CD4-positive, alpha-beta T cell (primary cell): ENCODE measurements at regions not wholly inside any gene's neighbourhood (a gene's known extent, or its start where the extent isn't known, plus 50 kb on each side); places are given as distances from the start of the nearest gene placed in this dataset.
"Not testable (repeated sequence)": the region's sequence is repeated elsewhere in the genome, so short reads cannot be mapped to it uniquely, and the experiment has no call there.

Experiments used
- ATAC-seq: fragments of 200-7000 bp; cut with Tn5 transposase; one replicate; pipeline ENCODE4 v1.10.0; 2022; ENCODE audit warnings: mild to moderate bottlenecking; ENCODE audit not compliant: poor library complexity
- CTCF ChIA-PET: fragments of 350-600 bp; sonication (Branson Sonifier 250); formaldehyde crosslinking; loops from one replicate; lab custom pipeline; 2021; ENCODE audit warnings: antibody characterized with exemption, inconsistent platforms; lab: Charles Lee
- POLR2A ChIA-PET: fragments of 350-600 bp; sonication (Branson Sonifier 250); formaldehyde crosslinking; loops from one replicate; lab custom pipeline; 2021; ENCODE audit warnings: antibody characterized with exemption, inconsistent platforms; lab: Charles Lee
- DNase-seq, 14 experiments: peaks; one replicate each; pipeline ENCODE4 v3.0.0-alpha.2; 2013 to 2020; ENCODE audit warnings: mixed read lengths in 2 of 14
- H3K27ac ChIP-seq, 2 donors: one replicate each; pipeline versions ENCODE4 v1.5.1 to v1.7.0; 2013; ENCODE audit warnings: low read length in 2 of 2, low read depth in 1 of 2, mild to moderate bottlenecking in 1 of 2
- H3K27me3 ChIP-seq, 2 experiments: 1 replicate in 1 of 2; 2 replicates in 1 of 2; pipeline versions ENCODE4 v1.6.1 to v1.7.0; 2013; ENCODE audit warnings: low read length in 2 of 2, control low read depth in 1 of 2, mild to moderate bottlenecking in 1 of 2, moderate library complexity in 1 of 2; ENCODE audit not compliant: insufficient read depth in 2 of 2, control insufficient read depth in 1 of 2
- H3K36me3 ChIP-seq: one replicate; pipeline ENCODE4 v1.6.1; 2013; ENCODE audit warnings: low read length, control low read depth; ENCODE audit not compliant: insufficient read depth
- H3K4me1 ChIP-seq: one replicate; pipeline ENCODE4 v1.6.1; 2013; ENCODE audit warnings: low read length, control low read depth; ENCODE audit not compliant: insufficient read depth
- H3K4me3 ChIP-seq: one replicate; pipeline ENCODE4 v1.5.1; 2013; ENCODE audit warnings: mild to moderate bottlenecking, low read length, moderate library complexity
- H3K9me3 ChIP-seq, 2 experiments: 1 replicate in 1 of 2; 2 replicates in 1 of 2; pipeline versions ENCODE4 v1.6.1 to v1.7.0; 2013; ENCODE audit warnings: low read length in 2 of 2, mild to moderate bottlenecking in 2 of 2, control low read depth in 1 of 2, moderate library complexity in 1 of 2; ENCODE audit not compliant: control insufficient read depth in 1 of 2, insufficient read depth in 1 of 2
- H3K27ac Mint-ChIP-seq: one replicate; pipeline ENCODE4 v1.8.0; 2020; ENCODE audit warnings: mixed read lengths
- H3K27me3 Mint-ChIP-seq: one replicate; pipeline ENCODE4 v1.8.0; 2021; ENCODE audit warnings: mixed read lengths
- H3K36me3 Mint-ChIP-seq: one replicate; pipeline ENCODE4 v1.8.0; 2021; ENCODE audit warnings: low read depth, mixed read lengths
- H3K4me1 Mint-ChIP-seq: one replicate; pipeline ENCODE4 v1.8.0; 2021; ENCODE audit warnings: low read depth, mixed read lengths
- H3K4me3 Mint-ChIP-seq: one replicate; pipeline ENCODE4 v1.8.0; 2020; ENCODE audit warnings: mild to moderate bottlenecking, mixed read lengths
- H3K9me3 Mint-ChIP-seq: one replicate; pipeline ENCODE4 v1.8.0; 2020; ENCODE audit warnings: mixed read lengths
- intact Hi-C, 2 experiments: fragments of 100-400 bp; cut with DNase I in 1 of 2; cut with micrococcal nuclease in 1 of 2; formaldehyde crosslinking; loops; one replicate each; pipeline versions ENCODE4 v1.15.1 to v1.9.0; 2023 to 2025; cut with DNase I, micrococcal nuclease
- TF ChIP-seq, protein P1 (sequence below): fragments of 200-600 bp; IDR thresholded peaks from one replicate; pipeline ENCODE4 v1.8.0; 2022; ENCODE audit warnings: antibody characterized with exemption, mild to moderate bottlenecking

DNA sequence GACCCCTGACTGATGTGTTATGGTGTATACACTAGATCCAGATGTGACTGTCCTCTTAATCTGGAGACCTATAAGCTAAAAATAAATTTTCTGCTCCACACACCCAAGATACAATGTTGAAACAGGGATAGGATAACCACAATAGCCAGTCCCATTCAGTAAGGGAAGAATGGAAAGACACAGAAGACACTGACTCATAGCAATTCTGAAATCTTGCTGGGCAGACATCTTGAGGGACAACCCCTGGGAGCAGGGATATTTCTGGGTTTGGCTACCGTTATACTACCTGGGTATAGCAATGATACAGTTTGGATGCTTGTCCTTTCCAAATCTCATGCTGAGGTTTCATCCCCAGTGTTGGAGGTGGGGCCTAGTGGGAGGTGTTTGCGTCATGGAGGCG, 93.9 kb downstream of the BUD13 start:
- no peak for ATAC-seq
- Histone ChIP-seq H3K27ac (no peak overlapping the region), H3K27me3 (peaks cover 0 to 7% of the 10 kb centered on the region in 2 experiments), H3K4me3 (no peak overlapping the region), H3K36me3 (no peaks in the 10 kb centered on the region), H3K4me1 (no peaks in the 10 kb centered on the region), H3K9me3 (no peaks in the 10 kb centered on the region)
- CTCF ChIA-PET: no interaction called here
- intact Hi-C loops: no loop called here
- POLR2A ChIA-PET: no interaction called here
- Mint-ChIP-seq H3K27ac (no peak overlapping the region), H3K9me3 (peaks cover 2% of the 10 kb centered on the region), H3K36me3 (no peaks in the 10 kb centered on the region), H3K4me1 (no peaks in the 10 kb centered on the region), H3K4me3 (no peak overlapping the region), H3K27me3 (peaks cover 12% of the 10 kb centered on the region)
- TF ChIP-seq, protein P1, sequence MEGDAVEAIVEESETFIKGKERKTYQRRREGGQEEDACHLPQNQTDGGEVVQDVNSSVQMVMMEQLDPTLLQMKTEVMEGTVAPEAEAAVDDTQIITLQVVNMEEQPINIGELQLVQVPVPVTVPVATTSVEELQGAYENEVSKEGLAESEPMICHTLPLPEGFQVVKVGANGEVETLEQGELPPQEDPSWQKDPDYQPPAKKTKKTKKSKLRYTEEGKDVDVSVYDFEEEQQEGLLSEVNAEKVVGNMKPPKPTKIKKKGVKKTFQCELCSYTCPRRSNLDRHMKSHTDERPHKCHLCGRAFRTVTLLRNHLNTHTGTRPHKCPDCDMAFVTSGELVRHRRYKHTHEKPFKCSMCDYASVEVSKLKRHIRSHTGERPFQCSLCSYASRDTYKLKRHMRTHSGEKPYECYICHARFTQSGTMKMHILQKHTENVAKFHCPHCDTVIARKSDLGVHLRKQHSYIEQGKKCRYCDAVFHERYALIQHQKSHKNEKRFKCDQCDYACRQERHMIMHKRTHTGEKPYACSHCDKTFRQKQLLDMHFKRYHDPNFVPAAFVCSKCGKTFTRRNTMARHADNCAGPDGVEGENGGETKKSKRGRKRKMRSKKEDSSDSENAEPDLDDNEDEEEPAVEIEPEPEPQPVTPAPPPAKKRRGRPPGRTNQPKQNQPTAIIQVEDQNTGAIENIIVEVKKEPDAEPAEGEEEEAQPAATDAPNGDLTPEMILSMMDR: no peak
- no peak for DNase-seq

DNA sequence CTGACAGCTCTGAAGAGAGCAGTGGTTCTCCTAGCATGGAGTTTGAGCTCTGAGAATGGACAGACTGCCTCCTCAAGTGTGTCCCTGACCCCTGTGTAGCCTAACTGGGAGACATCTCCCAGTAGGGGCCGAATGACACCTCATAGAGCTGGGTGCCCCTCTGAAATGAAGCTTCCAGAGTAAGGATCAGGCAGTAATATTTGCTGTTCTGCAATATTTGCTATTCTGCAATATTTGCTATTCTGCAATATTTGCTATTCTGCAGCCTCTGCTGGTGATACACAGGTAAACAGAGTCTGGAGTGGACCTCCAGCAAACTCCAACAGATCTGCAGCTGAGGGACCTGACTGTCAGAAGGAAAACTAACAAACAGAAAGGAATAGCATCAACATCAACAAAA, 105.5 kb downstream of the BUD13 start:
- Mint-ChIP-seq H3K9me3 (peaks cover 11% of the 10 kb centered on the region), H3K27me3 (peaks cover 67% of the 10 kb centered on the region)
- H3K27ac ChIP-seq, intact Hi-C loops, H3K4me3 Mint-ChIP-seq, H3K27me3 ChIP-seq, POLR2A ChIA-PET, H3K27ac Mint-ChIP-seq, H3K4me3 ChIP-seq, CTCF ChIA-PET, H3K36me3 ChIP-seq, DNase-seq, H3K4me1 ChIP-seq, ATAC-seq, H3K4me1 Mint-ChIP-seq, H3K36me3 Mint-ChIP-seq: not testable (repeated sequence)
- H3K9me3 ChIP-seq: peaks cover 7 to 23% of the 10 kb centered on the region in 2 experiments

DNA sequence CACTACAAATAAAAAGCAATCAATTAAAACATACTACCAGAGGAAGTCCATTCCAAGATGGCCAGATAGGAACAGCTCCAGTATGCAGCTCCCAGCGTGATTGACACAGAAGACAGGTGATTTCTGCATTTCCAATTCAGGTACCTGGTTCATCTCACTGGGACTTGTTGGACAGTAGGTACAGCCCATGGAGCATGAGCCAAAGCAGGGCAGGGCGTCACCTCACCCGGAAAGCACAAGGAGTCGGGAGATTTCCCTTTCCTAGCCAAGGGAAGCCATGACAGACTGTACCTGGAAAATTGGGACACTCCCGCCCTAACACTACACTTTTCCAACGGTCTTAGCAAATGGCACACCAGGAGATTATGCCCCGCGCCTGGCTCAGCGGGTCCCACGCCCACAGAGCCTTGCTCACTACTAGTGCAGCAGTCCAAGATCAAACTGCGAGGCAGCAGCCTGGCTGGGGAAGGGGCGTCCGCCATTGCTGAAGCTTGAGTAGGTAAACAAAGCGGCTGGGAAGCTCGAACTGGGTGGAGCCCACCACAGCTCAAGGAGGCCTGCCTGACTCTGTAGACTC, 106.0 kb downstream of the BUD13 start:
- Mint-ChIP-seq H3K27me3 (peaks cover 72% of the 10 kb centered on the region), H3K9me3 (peaks cover 11% of the 10 kb centered on the region)
- H3K4me1 ChIP-seq, H3K27ac ChIP-seq, H3K36me3 Mint-ChIP-seq, H3K4me3 Mint-ChIP-seq, ATAC-seq, H3K27ac Mint-ChIP-seq, intact Hi-C loops, CTCF ChIA-PET, H3K4me3 ChIP-seq, POLR2A ChIA-PET, H3K36me3 ChIP-seq, DNase-seq, H3K4me1 Mint-ChIP-seq, H3K27me3 ChIP-seq: not testable (repeated sequence)
- peaks cover 7 to 23% of the 10 kb centered on the region in 2 experiments for H3K9me3 ChIP-seq

DNA sequence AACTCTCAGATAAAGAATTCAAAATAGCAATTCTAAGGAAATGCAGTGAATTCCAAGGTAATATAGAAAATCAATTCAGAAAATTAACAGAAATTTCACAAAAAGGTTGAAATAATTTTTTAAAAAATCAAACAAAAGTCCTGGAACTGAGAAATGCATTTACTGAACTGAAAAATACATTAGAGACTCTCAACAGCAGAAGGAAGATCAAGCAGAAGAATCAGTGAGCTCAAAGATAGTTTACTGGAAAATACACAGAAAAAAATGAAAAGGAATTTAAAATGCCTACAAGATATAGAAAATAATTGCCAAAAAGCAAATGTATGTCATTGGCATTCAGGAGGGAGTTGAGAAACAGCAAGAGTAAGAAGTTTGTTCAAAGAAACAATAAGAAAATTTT, 107.3 kb downstream of the BUD13 start:
- Histone ChIP-seq H3K4me3 (no peak overlapping the region), H3K27me3 (peaks cover 3 to 15% of the 10 kb centered on the region in 2 experiments), H3K27ac (no peak overlapping the region), H3K9me3 (peaks cover 7 to 23% of the 10 kb centered on the region in 2 experiments), H3K4me1 (no peaks in the 10 kb centered on the region), H3K36me3 (no peaks in the 10 kb centered on the region)
- TF ChIP-seq, protein P1: no peak
- no peaks in the 10 kb centered on the region for H3K36me3 Mint-ChIP-seq
- H3K4me1 Mint-ChIP-seq: no peaks in the 10 kb centered on the region
- no peak overlapping the region for H3K27ac Mint-ChIP-seq
- no peak for DNase-seq
- H3K27me3 Mint-ChIP-seq: peaks cover 78% of the 10 kb centered on the region
- intact Hi-C loops: no loop called here
- ATAC-seq: no peak
- H3K9me3 Mint-ChIP-seq: peaks cover 11% of the 10 kb centered on the region
- CTCF ChIA-PET: no interaction called here
- no peak overlapping the region for H3K4me3 Mint-ChIP-seq
- POLR2A ChIA-PET: no interaction called here
